Thyroid gland (tissue), 4 donors: ENCODE measurements at regions not wholly inside any gene's neighbourhood (a gene's known extent, or its start where the extent isn't known, plus 50 kb on each side); places are given as distances from the start of the nearest gene placed in this dataset.

ENCODE experiments used
- DNase-seq, 2 donors: peaks; one replicate each; pipeline ENCODE4 v3.0.0-alpha.2; 2019
- H3K27ac ChIP-seq, 3 donors: fragments of 200-600 bp; sonication (generic); 1 replicate in 2 of 3; 2 replicates in 1 of 3; pipeline ENCODE4 v1.5.1; 2016 to 2019; ENCODE audit warnings: mild to moderate bottlenecking in 1 of 3, moderate library complexity in 1 of 3
- H3K27me3 ChIP-seq: fragments of 200-600 bp; sonication (generic); one replicate; pipeline ENCODE4 v1.5.1; 2019
- H3K36me3 ChIP-seq, 2 donors: fragments of 200-600 bp; sonication (generic); one replicate each; pipeline ENCODE4 v1.5.1; 2016 to 2019
- H3K4me1 ChIP-seq, 2 donors: fragments of 200-600 bp; sonication (generic); one replicate each; pipeline ENCODE4 v1.5.1; 2017 to 2019
- H3K4me3 ChIP-seq, 3 donors: fragments of 200-600 bp; sonication (generic); replicated peaks in 1 of 3; 1 replicate in 2 of 3; 2 replicates in 1 of 3; pipeline ENCODE4 v1.5.1; 2016; ENCODE audit warnings: mild to moderate bottlenecking in 1 of 3
- H3K9me3 ChIP-seq: fragments of 200-600 bp; sonication (generic); one replicate; pipeline ENCODE4 v1.5.1; 2017
- POLR2A ChIP-seq, 2 donors: fragments of 450-650 bp; IDR thresholded peaks; one replicate each; pipeline ENCODE4 v1.6.1; 2017; ENCODE audit warnings: antibody characterized with exemption in 2 of 2, mild to moderate bottlenecking in 2 of 2, moderate library complexity in 1 of 2
- WGBS, 2 donors: methylation state at CpG; one replicate each; pipeline ENCODE4 v1.1.5; 2017; 5-methylcytosine and 5-hydroxymethylcytosine counted together
- intact Hi-C: fragments of 100-400 bp; cut with DNase I; formaldehyde crosslinking; loops from one replicate; pipeline ENCODE4 v1.15.1; 2023
- TF ChIP-seq, protein P1 (sequence below), 6 experiments: fragments of 200-600 bp in 3 of 6; fragments of 450-650 bp in 3 of 6; sonication (generic) in 3 of 6; IDR thresholded peaks; one replicate each; pipeline ENCODE4 v1.5.1; 2016 to 2019; ENCODE audit warnings: antibody characterized with exemption in 6 of 6, mild to moderate bottlenecking in 2 of 6, inconsistent platforms in 1 of 6, moderate library complexity in 1 of 6

DNA sequence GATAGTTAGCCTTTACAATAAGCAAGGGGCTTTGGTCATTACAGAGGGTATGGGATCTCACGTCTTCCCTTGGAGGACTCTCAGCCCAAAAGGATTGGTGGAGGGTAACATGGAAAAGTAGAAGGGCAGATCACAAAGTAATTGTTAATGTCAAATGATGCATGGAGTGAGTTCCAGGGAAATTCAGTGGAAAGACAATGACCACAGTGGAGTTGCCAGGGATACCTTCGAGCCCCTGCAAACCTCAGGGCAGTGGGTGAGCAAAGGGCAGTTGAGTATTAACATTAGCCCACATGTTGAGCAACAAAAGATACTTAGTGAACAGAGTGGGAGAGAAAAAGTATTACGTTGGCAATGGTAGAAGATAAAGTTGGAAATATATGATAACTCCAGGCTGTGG is 593.4 kb upstream of the NR2F2 start:
- H3K9me3 ChIP-seq, result no peaks in the 10 kb centered on the region
- intact Hi-C loops, result no loop called here
- DNase-seq, result no peak
- no peaks in the 10 kb centered on the region for H3K27me3 ChIP-seq
- no peak overlapping the region for H3K27ac ChIP-seq
- no peak overlapping the region for H3K4me3 ChIP-seq
- no peaks in the 10 kb centered on the region for H3K36me3 ChIP-seq
- WGBS, 2 donors, result 86 to 87% methylated on average over 3 of the region's 3 CpGs
- TF ChIP-seq POLR2A (IDR thresholded peaks at IDR 0.05), result no peak
- TF ChIP-seq, protein P1, sequence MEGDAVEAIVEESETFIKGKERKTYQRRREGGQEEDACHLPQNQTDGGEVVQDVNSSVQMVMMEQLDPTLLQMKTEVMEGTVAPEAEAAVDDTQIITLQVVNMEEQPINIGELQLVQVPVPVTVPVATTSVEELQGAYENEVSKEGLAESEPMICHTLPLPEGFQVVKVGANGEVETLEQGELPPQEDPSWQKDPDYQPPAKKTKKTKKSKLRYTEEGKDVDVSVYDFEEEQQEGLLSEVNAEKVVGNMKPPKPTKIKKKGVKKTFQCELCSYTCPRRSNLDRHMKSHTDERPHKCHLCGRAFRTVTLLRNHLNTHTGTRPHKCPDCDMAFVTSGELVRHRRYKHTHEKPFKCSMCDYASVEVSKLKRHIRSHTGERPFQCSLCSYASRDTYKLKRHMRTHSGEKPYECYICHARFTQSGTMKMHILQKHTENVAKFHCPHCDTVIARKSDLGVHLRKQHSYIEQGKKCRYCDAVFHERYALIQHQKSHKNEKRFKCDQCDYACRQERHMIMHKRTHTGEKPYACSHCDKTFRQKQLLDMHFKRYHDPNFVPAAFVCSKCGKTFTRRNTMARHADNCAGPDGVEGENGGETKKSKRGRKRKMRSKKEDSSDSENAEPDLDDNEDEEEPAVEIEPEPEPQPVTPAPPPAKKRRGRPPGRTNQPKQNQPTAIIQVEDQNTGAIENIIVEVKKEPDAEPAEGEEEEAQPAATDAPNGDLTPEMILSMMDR (IDR thresholded peaks at IDR 0.05), result no peak
- H3K4me1 ChIP-seq, result no peaks in the 10 kb centered on the region

DNA sequence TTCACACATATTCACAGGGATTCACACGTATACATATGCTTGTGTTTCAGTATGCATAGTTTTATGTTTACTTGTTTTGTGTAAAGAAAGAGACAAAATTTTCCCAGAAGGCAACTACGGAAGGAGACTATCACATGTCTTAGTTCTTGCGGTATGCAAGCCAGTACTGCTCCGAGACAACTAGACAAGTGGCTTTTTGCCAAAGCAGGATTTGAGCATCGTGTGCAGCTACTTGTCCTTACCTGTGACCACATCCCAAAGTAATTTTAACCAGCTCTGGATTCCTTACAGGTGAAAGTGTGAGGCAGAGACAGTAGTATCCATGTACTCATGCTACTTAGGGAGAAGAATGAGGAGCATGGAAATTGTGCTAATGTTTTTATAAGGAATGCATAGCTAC is 591.4 kb upstream of the NR2F2 start:
- Histone ChIP-seq H3K9me3 (no peaks in the 10 kb centered on the region), H3K4me1 (no peaks in the 10 kb centered on the region), H3K27me3 (no peaks in the 10 kb centered on the region), H3K27ac (no peak overlapping the region), H3K4me3 (no peak overlapping the region), H3K36me3 (no peaks in the 10 kb centered on the region)
- intact Hi-C loops, result no loop called here
- 55 to 62% methylated on average over 5 of the region's 5 CpGs for WGBS, 2 donors
- DNase-seq, result no peak
- TF ChIP-seq, protein P1 (IDR thresholded peaks at IDR 0.05), result no peak
- no peak for TF ChIP-seq POLR2A (IDR thresholded peaks at IDR 0.05)

DNA sequence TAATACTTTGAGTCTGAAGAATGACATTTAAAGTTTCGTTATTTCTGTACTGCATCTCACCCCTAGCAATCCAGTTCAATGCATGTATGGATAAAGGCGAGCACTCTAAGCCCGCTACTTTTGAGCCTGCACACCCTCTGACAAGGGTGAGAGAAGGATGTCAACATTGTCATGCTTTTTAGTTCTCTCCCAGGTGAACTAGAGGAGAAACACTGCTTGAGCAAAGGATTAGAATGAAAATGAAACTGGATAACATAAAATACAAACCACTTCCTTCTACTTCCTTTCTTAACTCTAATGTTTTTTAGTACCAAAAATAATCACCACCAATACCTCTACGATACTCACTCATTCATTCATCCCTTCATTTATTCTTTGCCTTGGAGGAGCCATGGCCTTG is 588.7 kb upstream of the NR2F2 start:
- no peak overlapping the region for H3K27ac ChIP-seq
- 84 to 87% methylated on average over 4 of the region's 4 CpGs for WGBS, 2 donors
- H3K36me3 ChIP-seq, result no peaks in the 10 kb centered on the region
- H3K4me3 ChIP-seq, result no peak overlapping the region
- H3K4me1 ChIP-seq, result no peaks in the 10 kb centered on the region
- no peak for TF ChIP-seq POLR2A (IDR thresholded peaks at IDR 0.05)
- TF ChIP-seq, protein P1 (IDR thresholded peaks at IDR 0.05), result no peak
- intact Hi-C loops, result no loop called here
- H3K9me3 ChIP-seq, result no peaks in the 10 kb centered on the region
- H3K27me3 ChIP-seq, result no peaks in the 10 kb centered on the region
- DNase-seq, result no peak

DNA sequence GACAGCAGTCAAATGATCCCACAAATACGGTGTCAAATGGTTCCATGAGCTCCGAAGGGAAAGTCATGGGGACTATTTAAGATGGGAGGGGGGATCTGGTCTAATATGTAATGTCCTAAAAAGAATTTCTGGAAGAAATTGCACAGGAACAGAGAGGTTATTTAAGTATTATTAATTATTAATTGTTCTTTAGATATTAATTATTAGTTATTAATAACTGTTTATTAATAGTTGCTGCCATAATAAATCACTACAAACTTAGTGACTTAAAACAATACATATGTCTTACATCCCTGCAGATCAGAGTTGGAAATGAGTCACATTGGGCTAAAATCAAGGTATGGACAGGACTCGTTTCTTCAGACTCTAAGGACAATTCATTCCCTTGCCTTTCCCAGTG is 588.2 kb upstream of the NR2F2 start:
- H3K36me3 ChIP-seq, result no peaks in the 10 kb centered on the region
- H3K27me3 ChIP-seq, result no peaks in the 10 kb centered on the region
- TF ChIP-seq POLR2A (IDR thresholded peaks at IDR 0.05), result no peak
- TF ChIP-seq, protein P1 (IDR thresholded peaks at IDR 0.05), result no peak
- H3K4me3 ChIP-seq, result no peak overlapping the region
- H3K27ac ChIP-seq, result no peak overlapping the region
- no peaks in the 10 kb centered on the region for H3K9me3 ChIP-seq
- WGBS, 2 donors, result 94 to 96% methylated on average over 3 of the region's 3 CpGs
- no peak for DNase-seq
- intact Hi-C loops, result no loop called here
- H3K4me1 ChIP-seq, result no peaks in the 10 kb centered on the region

DNA sequence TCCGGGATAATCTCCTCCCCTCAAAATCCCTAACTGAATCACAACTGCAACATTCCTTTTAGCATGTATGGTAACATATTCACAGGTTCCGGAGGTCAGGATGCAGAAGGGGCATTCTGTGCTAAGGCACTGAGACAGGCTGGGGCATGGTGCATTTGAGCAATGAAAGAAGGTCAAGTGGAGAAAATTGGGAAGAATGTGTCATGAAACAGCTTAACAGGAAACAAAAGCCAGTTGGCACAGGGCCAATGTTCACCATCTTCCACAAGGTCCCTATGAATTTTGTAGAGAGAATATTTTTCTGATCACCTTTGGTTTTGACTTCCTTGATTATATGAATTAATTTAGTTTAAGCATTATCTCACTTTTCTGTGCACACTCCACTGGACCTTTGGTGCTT is 587.7 kb upstream of the NR2F2 start:
- H3K36me3 ChIP-seq, result no peaks in the 10 kb centered on the region
- peak in 1 of 2 donors; percentile 1 for DNase-seq
- intact Hi-C loops, result no loop called here

More for the DNA sequence above, 587.7 kb upstream of the NR2F2 start:
- WGBS, 2 donors, result 91 to 94% methylated on average over 2 of the region's 2 CpGs
- H3K27ac ChIP-seq, result no peak overlapping the region
- H3K9me3 ChIP-seq, result no peaks in the 10 kb centered on the region
- no peak for TF ChIP-seq POLR2A (IDR thresholded peaks at IDR 0.05)
- TF ChIP-seq, protein P1 (IDR thresholded peaks at IDR 0.05), result no peak
- no peaks in the 10 kb centered on the region for H3K27me3 ChIP-seq
- H3K4me3 ChIP-seq, result no peak overlapping the region
- no peaks in the 10 kb centered on the region for H3K4me1 ChIP-seq
